WTC11 (cell line): ENCODE measurements at regions not wholly inside any gene's neighbourhood (a gene's known extent, or its start where the extent isn't known, plus 50 kb on each side); places are given as distances from the start of the nearest gene placed in this dataset.

Source experiments
- AR ChIP-seq: fragments of 250-450 bp; sonication (Bioruptor Pico); IDR thresholded peaks from 2 replicates; pipeline ENCODE4 v1.9.0; 2021; ENCODE audit warnings: mild to moderate bottlenecking
- CBFB ChIP-seq: sonication (generic); formaldehyde crosslinking; IDR thresholded peaks from 2 replicates; pipeline ENCODE4 v1.8.1; 2022; ENCODE audit warnings: mild to moderate bottlenecking, low read depth, missing genetic modification reagents
- CREM ChIP-seq: sonication (generic); formaldehyde crosslinking; IDR thresholded peaks from 2 replicates; pipeline ENCODE4 v1.8.1; 2022; ENCODE audit warnings: mild to moderate bottlenecking, missing genetic modification reagents, moderate library complexity
- CTCF ChIP-seq: fragments of 200-600 bp; IDR thresholded peaks from 2 replicates; pipeline ENCODE4 v1.8.0; 2022; ENCODE audit warnings: antibody characterized with exemption
- ELF4 ChIP-seq: sonication (generic); formaldehyde crosslinking; IDR thresholded peaks from 2 replicates; pipeline ENCODE4 v1.8.1; 2022; ENCODE audit warnings: low read depth, mild to moderate bottlenecking, moderate library complexity, missing genetic modification reagents
- NFATC4 ChIP-seq: fragments of 250-450 bp; sonication (Bioruptor Pico); IDR thresholded peaks from 2 replicates; pipeline ENCODE4 v1.9.0; 2021; ENCODE audit warnings: mild to moderate bottlenecking
- ZNF423 ChIP-seq: fragments of 250-450 bp; sonication (Bioruptor Pico); IDR thresholded peaks from 2 replicates; pipeline ENCODE4 v2.1.2; 2022; ENCODE audit warnings: mild to moderate bottlenecking, moderate library complexity

GRCh38 chrX:40340116-40340515, 240.7 kb upstream of the ATP6AP2 start:
- no peak for TF ChIP-seq ZNF423
- no peak for TF ChIP-seq NFATC4
- TF ChIP-seq CTCF = no peak
- no peak for TF ChIP-seq ELF4 (CRISPR knock-in tag)
- TF ChIP-seq AR (CRISPR knock-in tag) = no peak
- TF ChIP-seq CBFB (CRISPR knock-in tag) = no peak
- TF ChIP-seq CREM (CRISPR knock-in tag) = no peak
